ENCODE measurements at regions not wholly inside any gene's neighbourhood (a gene's known extent, or its start where the extent isn't known, plus 50 kb on each side); places are given as distances from the start of the nearest gene placed in this dataset.

GRCh38 chr3:1910322-1910721 lies 188.3 kb upstream of the CNTN4 start:
- no TSS peak for BruUV-seq (replicated peaks)
- intact Hi-C loops (cut with micrococcal nuclease) (no loop called here), in situ Hi-C loops (cut with MboI) (no loop called here)
- WGBS (ENCODE audit: insufficient coverage, low coverage, missing lambda C conversion rate), result 7% methylated on average over 3 of the region's 3 CpGs
- no peak for FAIRE-seq
- Histone ChIP-seq H3K27ac (ENCODE audit: extremely low read depth, low read depth, low read length) (no peak overlapping the region), H3K9me1 (ENCODE audit: control insufficient read depth, insufficient read depth, low read length) (no peaks in the 10 kb centered on the region), H3K27me3 (ENCODE audit: control insufficient read depth in 2 of 2, insufficient read depth in 2 of 2, low read length in 2 of 2) (no peaks in the 10 kb centered on the region), H3K9me3 (replicated peaks; ENCODE audit: control insufficient read depth, insufficient read depth, low read depth, low read length) (no peaks in the 10 kb centered on the region; the same call in 1 of the 2 replicates), H3K79me2 (ENCODE audit: control insufficient read depth, insufficient read depth, low read length) (no peaks in the 10 kb centered on the region), H3K4me3 (no peak overlapping the region), H3K4me1 (replicated peaks in 1 of 2; ENCODE audit: control insufficient read depth in 2 of 2, insufficient read depth in 2 of 2, low read length in 2 of 2) (no peaks in the 10 kb centered on the region), H2AFZ (ENCODE audit: low read depth, low read length) (no peak overlapping the region), H3K4me2 (ENCODE audit: insufficient read depth, low read length) (no peak overlapping the region), H3K36me3 (ENCODE audit: control insufficient read depth, insufficient read depth, low read length) (no peaks in the 10 kb centered on the region), H4K20me1 (replicated peaks; ENCODE audit: control insufficient read depth, insufficient read depth, low read length) (no peaks in the 10 kb centered on the region), H3K9ac (ENCODE audit: insufficient read depth in 1 of 2, low read depth in 2 of 2, low read length in 2 of 2) (no peak overlapping the region)
- TF ChIP-seq LEF1 (IDR thresholded peaks at IDR 0.05) (no peak), ATF2 (CRISPR knock-in tag; IDR thresholded peaks at IDR 0.05) (no peak)
- ChIA-PET POLR2A (no interaction called here), CTCF (ENCODE audit: low intra/inter-chr PET ratio) (no interaction called here)
- no peak for DNase-seq (ENCODE audit: extremely low read depth in 1 of 4, low spot score in 3 of 4)
- no peak for ATAC-seq

DNA sequence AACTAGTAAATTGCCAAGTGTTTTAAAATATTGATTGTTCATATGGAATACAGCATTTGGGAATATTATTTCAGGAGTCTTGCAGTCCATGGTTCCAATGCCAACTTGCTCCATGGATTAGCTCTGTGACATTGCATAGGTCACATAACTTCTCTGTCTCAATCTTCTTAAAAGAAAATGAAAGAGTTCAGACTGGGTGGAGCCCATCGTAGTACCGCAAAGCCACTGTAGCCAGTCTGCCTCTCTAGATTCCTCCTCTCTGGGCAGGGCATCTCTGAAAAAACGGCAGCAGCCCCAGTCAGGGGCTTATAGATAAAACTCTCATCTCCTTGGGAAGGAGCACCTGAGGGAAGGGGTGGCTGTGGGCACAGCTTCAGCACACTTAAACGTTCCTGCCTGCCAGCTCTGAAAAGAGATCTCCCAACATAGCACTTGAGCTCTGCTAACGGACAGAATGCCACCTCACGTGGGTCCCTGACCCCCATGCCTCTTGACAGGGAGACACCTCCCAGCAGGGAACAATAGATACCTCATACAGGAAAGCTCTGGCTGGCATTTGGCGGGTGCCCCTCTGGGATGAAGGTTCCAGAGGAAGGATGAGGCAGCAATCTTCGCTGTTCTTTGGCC lies 168.8 kb upstream of the CNTN4 start:
- no TSS peak for BruUV-seq (replicated peaks)
- no peak overlapping the region for H3K4me3 ChIP-seq
- ATAC-seq (no peak), FAIRE-seq (no peak), DNase-seq (ENCODE audit: extremely low read depth in 1 of 4, low spot score in 3 of 4) (no peak)
- ChIA-PET CTCF (ENCODE audit: low intra/inter-chr PET ratio) (no interaction called here), POLR2A (interaction anchor here (0.6 kb wide), 1 partner anchor 1554 kb away, joined by 3 read pairs; no protein-coding TSS in a partner anchor)
- TF ChIP-seq PTTG1 (tag; IDR thresholded peaks at IDR 0.05; ENCODE audit: low read depth) (no peak), NEUROD1 (IDR thresholded peaks at IDR 0.05; ENCODE audit: borderline replicate concordance, low read depth, low read length, partially characterized antibody) (no peak), PCBP2 (IDR thresholded peaks at IDR 0.05; ENCODE audit: low read depth, low read length, poor library complexity, severe bottlenecking) (no peak), E2F4 (CRISPR knock-in tag; IDR thresholded peaks at IDR 0.05; ENCODE audit: low read depth) (no peak), HDAC3 (IDR thresholded peaks at IDR 0.05; ENCODE audit: borderline replicate concordance, partially characterized antibody) (no peak), BRD4 (IDR thresholded peaks at IDR 0.05) (no peak), BDP1 (IDR thresholded peaks at IDR 0.05; ENCODE audit: insufficient read depth, insufficient read length) (no peak), NONO (IDR thresholded peaks at IDR 0.05; ENCODE audit: low read depth in 2 of 2, low read length in 1 of 2) (no peak)
- TF ChIP-seq, protein P1, sequence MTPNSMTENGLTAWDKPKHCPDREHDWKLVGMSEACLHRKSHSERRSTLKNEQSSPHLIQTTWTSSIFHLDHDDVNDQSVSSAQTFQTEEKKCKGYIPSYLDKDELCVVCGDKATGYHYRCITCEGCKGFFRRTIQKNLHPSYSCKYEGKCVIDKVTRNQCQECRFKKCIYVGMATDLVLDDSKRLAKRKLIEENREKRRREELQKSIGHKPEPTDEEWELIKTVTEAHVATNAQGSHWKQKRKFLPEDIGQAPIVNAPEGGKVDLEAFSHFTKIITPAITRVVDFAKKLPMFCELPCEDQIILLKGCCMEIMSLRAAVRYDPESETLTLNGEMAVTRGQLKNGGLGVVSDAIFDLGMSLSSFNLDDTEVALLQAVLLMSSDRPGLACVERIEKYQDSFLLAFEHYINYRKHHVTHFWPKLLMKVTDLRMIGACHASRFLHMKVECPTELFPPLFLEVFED (CRISPR knock-in tag; conservative IDR thresholded peaks at IDR 0.05), result no peak
- no peak overlapping the region for H3K4me2 ChIP-seq (ENCODE audit: insufficient read depth, low read length)
- intact Hi-C loops (cut with micrococcal nuclease), result no loop called here
- no peaks in the 10 kb centered on the region; the same call in 1 of the 2 replicates for H3K9me3 ChIP-seq (replicated peaks; ENCODE audit: control insufficient read depth, insufficient read depth, low read depth, low read length)
- no peaks in the 10 kb centered on the region for H3K79me2 ChIP-seq (ENCODE audit: control insufficient read depth, insufficient read depth, low read length)
- no peaks in the 10 kb centered on the region for H3K9me1 ChIP-seq (ENCODE audit: control insufficient read depth, insufficient read depth, low read length)
- H3K27me3 ChIP-seq (ENCODE audit: control insufficient read depth in 2 of 2, insufficient read depth in 2 of 2, low read length in 2 of 2), result no peaks in the 10 kb centered on the region
- WGBS (ENCODE audit: insufficient coverage, low coverage, missing lambda C conversion rate), result 1% methylated on average over 8 of the region's 8 CpGs
- H3K36me3 ChIP-seq (ENCODE audit: control insufficient read depth, insufficient read depth, low read length), result no peaks in the 10 kb centered on the region
- H3K4me1 ChIP-seq (replicated peaks in 1 of 2; ENCODE audit: control insufficient read depth in 2 of 2, insufficient read depth in 2 of 2, low read length in 2 of 2), result no peaks in the 10 kb centered on the region
- H2AFZ ChIP-seq (ENCODE audit: low read depth, low read length), result no peak overlapping the region
- in situ Hi-C loops (cut with MboI), result no loop called here
- H3K27ac ChIP-seq (ENCODE audit: extremely low read depth, low read depth, low read length), result no peak overlapping the region
- no peak overlapping the region for H3K9ac ChIP-seq (ENCODE audit: insufficient read depth in 1 of 2, low read depth in 2 of 2, low read length in 2 of 2)
- no peaks in the 10 kb centered on the region for H4K20me1 ChIP-seq (replicated peaks; ENCODE audit: control insufficient read depth, insufficient read depth, low read length)
